ENCODE measurements at regions not wholly inside any gene's neighbourhood (a gene's known extent, or its start where the extent isn't known, plus 50 kb on each side); places are given as distances from the start of the nearest gene placed in this dataset.

GRCh38 chr6:145143379-145143778 lies 591.9 kb downstream of the EPM2A start:
- TF ChIP-seq, protein P1, sequence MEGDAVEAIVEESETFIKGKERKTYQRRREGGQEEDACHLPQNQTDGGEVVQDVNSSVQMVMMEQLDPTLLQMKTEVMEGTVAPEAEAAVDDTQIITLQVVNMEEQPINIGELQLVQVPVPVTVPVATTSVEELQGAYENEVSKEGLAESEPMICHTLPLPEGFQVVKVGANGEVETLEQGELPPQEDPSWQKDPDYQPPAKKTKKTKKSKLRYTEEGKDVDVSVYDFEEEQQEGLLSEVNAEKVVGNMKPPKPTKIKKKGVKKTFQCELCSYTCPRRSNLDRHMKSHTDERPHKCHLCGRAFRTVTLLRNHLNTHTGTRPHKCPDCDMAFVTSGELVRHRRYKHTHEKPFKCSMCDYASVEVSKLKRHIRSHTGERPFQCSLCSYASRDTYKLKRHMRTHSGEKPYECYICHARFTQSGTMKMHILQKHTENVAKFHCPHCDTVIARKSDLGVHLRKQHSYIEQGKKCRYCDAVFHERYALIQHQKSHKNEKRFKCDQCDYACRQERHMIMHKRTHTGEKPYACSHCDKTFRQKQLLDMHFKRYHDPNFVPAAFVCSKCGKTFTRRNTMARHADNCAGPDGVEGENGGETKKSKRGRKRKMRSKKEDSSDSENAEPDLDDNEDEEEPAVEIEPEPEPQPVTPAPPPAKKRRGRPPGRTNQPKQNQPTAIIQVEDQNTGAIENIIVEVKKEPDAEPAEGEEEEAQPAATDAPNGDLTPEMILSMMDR (IDR thresholded peaks at IDR 0.05; ENCODE audit: extremely low read depth, missing control alignments) = no peak
- DNase-seq (ENCODE audit: low spot score) = no peak

DNA sequence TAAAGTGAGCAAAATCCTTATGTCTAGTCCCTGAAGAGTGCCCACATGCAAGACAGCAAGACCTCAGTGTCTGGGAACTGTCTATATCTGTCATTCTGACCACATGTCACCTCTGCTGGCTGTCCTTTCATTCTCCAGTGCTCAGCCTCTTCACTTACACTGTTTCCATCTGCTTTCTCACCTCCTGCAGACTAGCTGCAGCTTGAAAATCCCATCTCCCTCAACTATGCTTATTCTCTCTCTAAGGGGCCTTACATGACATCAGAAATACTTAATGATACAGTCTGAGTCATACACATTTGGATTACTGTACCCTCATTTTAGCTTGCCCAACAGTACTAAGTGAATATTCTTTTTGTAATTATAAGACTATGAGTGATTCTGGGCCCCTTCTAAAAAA lies 587.8 kb downstream of the EPM2A start:
- DNase-seq (ENCODE audit: low spot score) = no peak
- TF ChIP-seq, protein P1 (IDR thresholded peaks at IDR 0.05; ENCODE audit: extremely low read depth, missing control alignments) = no peak

- TF ChIP-seq, protein P1 (IDR thresholded peaks at IDR 0.05; ENCODE audit: extremely low read depth, missing control alignments) = no peak
- DNase-seq (ENCODE audit: low spot score) = no peak
Observed at GRCh38 chr6:145147981-145148749, 587.2 kb downstream of the EPM2A start.

- TF ChIP-seq, protein P1 (IDR thresholded peaks at IDR 0.05; ENCODE audit: extremely low read depth, missing control alignments) = no peak
- no peak for DNase-seq (ENCODE audit: low spot score)
Observed at GRCh38 chr6:145148776-145149175, 586.5 kb downstream of the EPM2A start.

DNA sequence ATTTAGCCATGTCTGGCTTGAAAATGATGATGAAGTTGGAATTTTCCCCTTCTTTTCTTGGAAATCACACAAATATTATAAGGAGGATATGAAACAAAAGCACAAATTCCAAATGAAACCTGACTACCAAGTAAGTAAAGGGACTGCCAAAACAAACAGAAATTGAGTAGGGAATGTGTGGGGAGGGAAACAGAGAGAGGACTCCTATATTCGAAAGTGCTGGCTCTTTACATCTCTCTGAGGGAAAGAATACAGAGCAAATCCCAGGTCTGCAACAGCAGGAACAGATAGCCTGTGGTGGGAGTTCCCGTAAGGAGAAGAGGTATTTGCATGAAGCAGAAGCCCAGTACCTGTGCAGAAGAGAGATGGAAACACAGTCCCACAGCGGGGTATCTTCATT lies 583.7 kb downstream of the EPM2A start:
- TF ChIP-seq, protein P1 (IDR thresholded peaks at IDR 0.05; ENCODE audit: extremely low read depth, missing control alignments) = no peak
- no peak for DNase-seq (ENCODE audit: low spot score)

DNA sequence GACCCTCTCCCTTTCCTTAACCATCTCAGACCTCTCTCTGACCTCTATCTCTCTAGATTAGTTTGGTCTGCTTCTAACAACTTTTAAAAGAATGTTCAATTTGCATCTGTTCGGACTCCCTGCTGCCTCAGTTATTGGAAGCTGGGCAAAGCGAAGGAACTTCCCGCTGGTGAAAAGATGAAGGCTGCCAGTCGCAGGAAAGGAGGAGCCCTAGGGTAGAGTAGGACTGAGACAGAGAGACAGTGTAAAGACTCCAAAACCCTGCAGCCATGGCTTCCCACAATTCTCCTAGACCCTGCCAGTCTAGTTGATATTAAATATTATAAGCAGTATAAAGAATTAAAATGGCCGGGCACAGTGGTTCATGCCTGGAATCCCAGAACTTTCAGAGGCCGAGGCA lies 581.8 kb downstream of the EPM2A start:
- no peak for DNase-seq (ENCODE audit: low spot score)
- TF ChIP-seq, protein P1 (IDR thresholded peaks at IDR 0.05; ENCODE audit: extremely low read depth, missing control alignments) = no peak

- TF ChIP-seq, protein P1 (IDR thresholded peaks at IDR 0.05; ENCODE audit: extremely low read depth, missing control alignments) = no peak
- no peak for DNase-seq (ENCODE audit: low spot score)
Observed at GRCh38 chr6:145155411-145155810, 579.9 kb downstream of the EPM2A start.

Measured in GM20000 (cell line).